GM12878 (cell line): ENCODE measurements at regions not wholly inside any gene's neighbourhood (a gene's known extent, or its start where the extent isn't known, plus 50 kb on each side); places are given as distances from the start of the nearest gene placed in this dataset.

Experiments used
- ASH2L ChIP-seq: fragments of 300-600, 200-600 bp; sonication (generic); IDR thresholded peaks from 2 replicates; pipeline ENCODE4 v1.6.1; 2017; ENCODE audit warnings: low read depth, mild to moderate bottlenecking, borderline replicate concordance
- CBX5 ChIP-seq: sonication (generic); IDR thresholded peaks from 2 replicates; pipeline ENCODE4 v1.6.1; 2016; ENCODE audit warnings: low read depth, moderate library complexity, mild to moderate bottlenecking, inconsistent platforms
- CHD1 ChIP-seq: IDR thresholded peaks from 2 replicates; pipeline ENCODE4 v1.6.1; 2012; ENCODE audit warnings: low read depth, low read length, improper control_type of control experiment
- CREB1 ChIP-seq: IDR thresholded peaks from 2 replicates; pipeline ENCODE4 v1.6.1; 2012; ENCODE audit warnings: low read depth, mild to moderate bottlenecking, inconsistent platforms
- CREM ChIP-seq: IDR thresholded peaks from 2 replicates; pipeline ENCODE4 v1.6.1; 2014; ENCODE audit warnings: antibody characterized with exemption, low read depth
- EGR1 ChIP-seq, 2 experiments: IDR thresholded peaks; 1 replicate in 1 of 2; 2 replicates in 1 of 2; pipeline ENCODE4 v1.6.1; 2011 to 2012; ENCODE audit warnings: low read depth in 2 of 2, low read length in 2 of 2, borderline replicate concordance in 1 of 2, mild to moderate bottlenecking in 1 of 2, moderate library complexity in 1 of 2
- HDAC2 ChIP-seq: fragments of 200-600 bp; sonication (generic); IDR thresholded peaks from 2 replicates; pipeline ENCODE4 v1.6.1; 2017
- IKZF2 ChIP-seq, 2 experiments: fragments of 450-650 bp; IDR thresholded peaks; 2 replicates each; pipeline ENCODE4 v1.6.1; 2017; ENCODE audit warnings: mild to moderate bottlenecking in 2 of 2, moderate library complexity in 2 of 2
- MXI1 ChIP-seq: fragments of 150-350 bp; IDR thresholded peaks from 2 replicates; pipeline ENCODE4 v1.6.1; 2011; ENCODE audit warnings: low read depth, mild to moderate bottlenecking, inconsistent platforms, low read length, improper control_type of control experiment
- NBN ChIP-seq: fragments of 450-650 bp; IDR thresholded peaks from 2 replicates; pipeline ENCODE4 v1.6.1; 2016
- NFYB ChIP-seq: IDR thresholded peaks from 2 replicates; pipeline ENCODE4 v1.6.1; 2011; ENCODE audit warnings: low read depth, mild to moderate bottlenecking, low read length, improper control_type of control experiment, moderate library complexity; ENCODE audit not compliant: insufficient read depth
- NR2F1 ChIP-seq: fragments of 450-650 bp; conservative IDR thresholded peaks from 2 replicates; pipeline ENCODE4 v1.6.1; 2017; ENCODE audit warnings: mild to moderate bottlenecking
- PBX3 ChIP-seq: IDR thresholded peaks from 2 replicates; pipeline ENCODE4 v1.6.1; 2011; ENCODE audit warnings: mild to moderate bottlenecking, low read depth, low read length, moderate library complexity; ENCODE audit not compliant: insufficient replicate concordance
- PML ChIP-seq: IDR thresholded peaks from 2 replicates; pipeline ENCODE4 v1.6.1; 2012; ENCODE audit warnings: low read length, inconsistent platforms
- POLR2A ChIP-seq: IDR thresholded peaks from 2 replicates; pipeline ENCODE4 v1.6.1; 2011; ENCODE audit warnings: low read depth, mild to moderate bottlenecking, low read length
- POLR2AphosphoS5 ChIP-seq: IDR thresholded peaks from 2 replicates; pipeline ENCODE4 v1.6.1; 2011; ENCODE audit warnings: mild to moderate bottlenecking, low read length, inconsistent platforms
- POU2F2 ChIP-seq: IDR thresholded peaks from 3 replicates; pipeline ENCODE4 v1.6.1; 2011; ENCODE audit warnings: low read depth, mild to moderate bottlenecking, low read length, borderline replicate concordance
- SMAD5 ChIP-seq: IDR thresholded peaks from 2 replicates; pipeline ENCODE4 v1.6.1; 2016; ENCODE audit warnings: antibody characterized with exemption, low read depth
- SP1 ChIP-seq: IDR thresholded peaks from one replicate; pipeline ENCODE4 v1.6.1; 2011; ENCODE audit warnings: low read depth, low read length
- SREBF1 ChIP-seq: IDR thresholded peaks from 2 replicates; pipeline ENCODE4 v1.6.1; 2012; ENCODE audit warnings: mild to moderate bottlenecking, low read length
- STAT1 ChIP-seq: fragments of 450-650 bp; conservative IDR thresholded peaks from 2 replicates; pipeline ENCODE4 v1.6.1; 2014; ENCODE audit warnings: antibody characterized with exemption, mild to moderate bottlenecking
- TBL1XR1 ChIP-seq: IDR thresholded peaks from 2 replicates; pipeline ENCODE4 v1.6.1; 2012; ENCODE audit warnings: low read depth, low read length, improper control_type of control experiment
- WRNIP1 ChIP-seq: IDR thresholded peaks from 2 replicates; pipeline ENCODE4 v1.6.1; 2011; ENCODE audit warnings: low read depth, low read length, improper control_type of control experiment, borderline replicate concordance
- TF ChIP-seq, protein P1 (sequence below): IDR thresholded peaks from 2 replicates; pipeline ENCODE4 v1.6.1; 2012; ENCODE audit warnings: improper control_type of control experiment, low read depth, low read length; ENCODE audit not compliant: insufficient replicate concordance
- TF ChIP-seq, protein P2 (sequence below): fragments of 450-650 bp; IDR thresholded peaks from 2 replicates; pipeline ENCODE4 v1.6.1; 2016; ENCODE audit warnings: mild to moderate bottlenecking

GRCh38 chr7:94178230-94178629 lies 174.1 kb upstream of the BET1 start (continued):
- TF ChIP-seq, protein P1, sequence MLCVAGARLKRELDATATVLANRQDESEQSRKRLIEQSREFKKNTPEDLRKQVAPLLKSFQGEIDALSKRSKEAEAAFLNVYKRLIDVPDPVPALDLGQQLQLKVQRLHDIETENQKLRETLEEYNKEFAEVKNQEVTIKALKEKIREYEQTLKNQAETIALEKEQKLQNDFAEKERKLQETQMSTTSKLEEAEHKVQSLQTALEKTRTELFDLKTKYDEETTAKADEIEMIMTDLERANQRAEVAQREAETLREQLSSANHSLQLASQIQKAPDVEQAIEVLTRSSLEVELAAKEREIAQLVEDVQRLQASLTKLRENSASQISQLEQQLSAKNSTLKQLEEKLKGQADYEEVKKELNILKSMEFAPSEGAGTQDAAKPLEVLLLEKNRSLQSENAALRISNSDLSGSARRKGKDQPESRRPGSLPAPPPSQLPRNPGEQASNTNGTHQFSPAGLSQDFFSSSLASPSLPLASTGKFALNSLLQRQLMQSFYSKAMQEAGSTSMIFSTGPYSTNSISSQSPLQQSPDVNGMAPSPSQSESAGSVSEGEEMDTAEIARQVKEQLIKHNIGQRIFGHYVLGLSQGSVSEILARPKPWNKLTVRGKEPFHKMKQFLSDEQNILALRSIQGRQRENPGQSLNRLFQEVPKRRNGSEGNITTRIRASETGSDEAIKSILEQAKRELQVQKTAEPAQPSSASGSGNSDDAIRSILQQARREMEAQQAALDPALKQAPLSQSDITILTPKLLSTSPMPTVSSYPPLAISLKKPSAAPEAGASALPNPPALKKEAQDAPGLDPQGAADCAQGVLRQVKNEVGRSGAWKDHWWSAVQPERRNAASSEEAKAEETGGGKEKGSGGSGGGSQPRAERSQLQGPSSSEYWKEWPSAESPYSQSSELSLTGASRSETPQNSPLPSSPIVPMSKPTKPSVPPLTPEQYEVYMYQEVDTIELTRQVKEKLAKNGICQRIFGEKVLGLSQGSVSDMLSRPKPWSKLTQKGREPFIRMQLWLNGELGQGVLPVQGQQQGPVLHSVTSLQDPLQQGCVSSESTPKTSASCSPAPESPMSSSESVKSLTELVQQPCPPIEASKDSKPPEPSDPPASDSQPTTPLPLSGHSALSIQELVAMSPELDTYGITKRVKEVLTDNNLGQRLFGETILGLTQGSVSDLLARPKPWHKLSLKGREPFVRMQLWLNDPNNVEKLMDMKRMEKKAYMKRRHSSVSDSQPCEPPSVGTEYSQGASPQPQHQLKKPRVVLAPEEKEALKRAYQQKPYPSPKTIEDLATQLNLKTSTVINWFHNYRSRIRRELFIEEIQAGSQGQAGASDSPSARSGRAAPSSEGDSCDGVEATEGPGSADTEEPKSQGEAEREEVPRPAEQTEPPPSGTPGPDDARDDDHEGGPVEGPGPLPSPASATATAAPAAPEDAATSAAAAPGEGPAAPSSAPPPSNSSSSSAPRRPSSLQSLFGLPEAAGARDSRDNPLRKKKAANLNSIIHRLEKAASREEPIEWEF = no peak
- TF ChIP-seq ASH2L (no peak), NR2F1 (peak; percentile 70), SMAD5 (no peak), IKZF2 (IDR thresholded peaks at IDR 0.05) (peak; percentile 97), WRNIP1 (no peak), PML (no peak), TBL1XR1 (no peak), POLR2AphosphoS5 (no peak), CBX5 (no peak), SREBF1 (no peak), SP1 (no peak), NFYB (no peak), STAT1 (no peak), MXI1 (no peak), CREM (peak; percentile 60; the same call in 1 of the 2 replicates), POU2F2 (0 out of 3 replicates have a peak, but pooled peaks have one; percentile 37), HDAC2 (no peak), CREB1 (no peak), NBN (0 out of 2 replicates have a peak, but pooled peaks have one; percentile 40), EGR1 (IDR thresholded peaks at IDR 0.05; ENCODE audit: borderline replicate concordance in 1 of 2, low read depth in 2 of 2, low read length in 2 of 2) (no peak), POLR2A (no peak), PBX3 (peak; percentile 22), CHD1 (no peak)
- TF ChIP-seq, protein P2, sequence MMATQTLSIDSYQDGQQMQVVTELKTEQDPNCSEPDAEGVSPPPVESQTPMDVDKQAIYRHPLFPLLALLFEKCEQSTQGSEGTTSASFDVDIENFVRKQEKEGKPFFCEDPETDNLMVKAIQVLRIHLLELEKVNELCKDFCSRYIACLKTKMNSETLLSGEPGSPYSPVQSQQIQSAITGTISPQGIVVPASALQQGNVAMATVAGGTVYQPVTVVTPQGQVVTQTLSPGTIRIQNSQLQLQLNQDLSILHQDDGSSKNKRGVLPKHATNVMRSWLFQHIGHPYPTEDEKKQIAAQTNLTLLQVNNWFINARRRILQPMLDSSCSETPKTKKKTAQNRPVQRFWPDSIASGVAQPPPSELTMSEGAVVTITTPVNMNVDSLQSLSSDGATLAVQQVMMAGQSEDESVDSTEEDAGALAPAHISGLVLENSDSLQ = peak; percentile 65
